Sigmoid colon (tissue), 6 donors: ENCODE measurements at regions not wholly inside any gene's neighbourhood (a gene's known extent, or its start where the extent isn't known, plus 50 kb on each side); places are given as distances from the start of the nearest gene placed in this dataset.
A peak's percentile ranks its signal among the peaks of the same experiment; 100 is the strongest.

Experiments
- DNase-seq: peaks from one replicate; pipeline ENCODE4 v3.0.0-alpha.2; 2019
- H3K27ac ChIP-seq, 4 donors: fragments of 200-600 bp; sonication (generic); one replicate each; pipeline ENCODE4 v1.5.1; 2016 to 2019; ENCODE audit warnings: mild to moderate bottlenecking in 1 of 4
- H3K27me3 ChIP-seq, 3 donors: fragments of 200-600 bp; sonication (generic); one replicate each; pipeline ENCODE4 v1.5.1; 2019; ENCODE audit warnings: mild to moderate bottlenecking in 1 of 3
- H3K36me3 ChIP-seq, 4 donors: fragments of 200-600 bp; sonication (generic); one replicate each; pipeline ENCODE4 v1.5.1; 2016 to 2019
- H3K4me1 ChIP-seq, 4 donors: fragments of 200-600 bp; sonication (generic); one replicate each; pipeline ENCODE4 v1.5.1; 2017 to 2019
- H3K4me3 ChIP-seq, 4 donors: fragments of 200-600 bp; sonication (generic); one replicate each; pipeline ENCODE4 v1.5.1; 2017 to 2019; ENCODE audit warnings: mild to moderate bottlenecking in 2 of 4, moderate library complexity in 1 of 4
- H3K9me3 ChIP-seq, 4 donors: fragments of 200-600 bp in 3 of 4; sonication (generic) in 3 of 4; one replicate each; pipeline versions ENCODE4 v1.5.1 to v1.6.1; 2013 to 2019
- EP300 ChIP-seq, 4 donors: sonication (generic); formaldehyde crosslinking; IDR thresholded peaks; one replicate each; pipeline ENCODE4 v1.6.1; 2017; ENCODE audit warnings: antibody characterized with exemption in 4 of 4
- POLR2A ChIP-seq, 2 donors: fragments of 450-650 bp; IDR thresholded peaks; one replicate each; pipeline ENCODE4 v1.6.1; 2016; ENCODE audit warnings: antibody characterized with exemption in 2 of 2, mild to moderate bottlenecking in 2 of 2, moderate library complexity in 2 of 2
- POLR2AphosphoS5 ChIP-seq, 4 donors: sonication (generic); formaldehyde crosslinking; IDR thresholded peaks; one replicate each; pipeline ENCODE4 v1.6.1; 2017; ENCODE audit warnings: antibody characterized with exemption in 4 of 4
- WGBS, 2 donors: extraction: QIAGEN DNeasy Blood & Tissue Kit; methylation state at CpG; one replicate each; pipeline ENCODE4 v1.1.7; 2013; 5-methylcytosine and 5-hydroxymethylcytosine counted together
- intact Hi-C: fragments of 100-400 bp; cut with DNase I; formaldehyde crosslinking; loops from one replicate; pipeline ENCODE4 v1.15.1; 2023
- TF ChIP-seq, protein P1 (sequence below), 4 experiments: fragments of 450-650 bp in 3 of 4; fragments of 200-600 bp in 1 of 4; IDR thresholded peaks; one replicate each; pipeline ENCODE4 v1.5.1; 2016 to 2019; ENCODE audit warnings: antibody characterized with exemption in 4 of 4, mild to moderate bottlenecking in 3 of 4, moderate library complexity in 2 of 4
- donor health status: healthy with polysubstance abuse.
- donor health status: healthy.

DNA sequence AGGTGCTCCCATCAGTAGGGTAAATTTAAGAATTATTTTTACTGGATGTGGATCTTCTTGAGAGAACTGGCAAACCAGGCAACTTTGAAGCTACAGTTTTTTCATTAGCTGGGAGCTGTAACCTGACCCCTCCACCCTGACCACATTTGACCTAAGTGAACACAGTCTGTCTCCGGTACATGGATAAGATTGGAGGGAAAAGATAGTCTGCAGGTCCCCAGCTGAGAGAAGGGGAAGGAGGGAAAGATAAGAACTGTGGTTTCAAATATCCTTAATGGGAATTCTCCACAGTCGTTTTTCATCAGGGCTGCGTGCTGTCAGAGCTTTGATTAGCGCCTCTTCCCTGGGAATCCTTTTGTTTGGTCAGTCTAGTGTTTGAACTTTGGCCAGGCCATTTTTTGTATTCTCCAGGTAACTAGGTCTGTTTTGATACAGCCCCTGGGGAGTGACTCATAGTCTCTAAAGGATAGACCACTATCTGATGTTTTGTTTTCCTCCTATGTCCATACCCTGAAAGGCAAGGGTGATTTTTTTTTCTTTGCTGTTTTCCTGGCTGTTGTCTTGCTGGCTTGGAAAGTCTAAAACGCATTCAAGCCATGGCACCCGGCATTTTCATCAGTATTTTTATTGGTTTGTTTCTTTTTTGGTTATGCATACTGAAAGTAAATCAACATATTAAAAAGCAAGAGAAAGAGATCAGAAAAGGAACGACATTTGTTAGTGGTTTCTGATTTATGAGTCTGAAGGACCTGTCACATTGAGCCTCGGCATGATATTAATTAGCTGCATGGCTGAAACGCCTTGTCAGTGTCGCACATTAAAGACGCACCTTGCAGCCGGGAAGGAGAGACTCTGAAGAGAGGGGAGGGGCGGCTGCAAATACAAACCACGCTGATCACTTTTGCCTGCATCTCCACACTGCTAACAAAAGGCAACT lies 183.4 kb upstream of the FN1 start:
- DNase-seq: no peak
- Histone ChIP-seq H3K36me3 (no peaks in the 10 kb centered on the region), H3K4me1 (peaks cover 0 to 35% (median 30%) of the 10 kb centered on the region in 4 donors), H3K27ac (peak overlapping the region in 3 of 4 donors; percentile 59 to 89 (median 86)), H3K9me3 (no peaks in the 10 kb centered on the region), H3K4me3 (peak overlapping the region in 2 of 4 donors; percentile 0 to 6), H3K27me3 (no peaks in the 10 kb centered on the region)
- TF ChIP-seq POLR2AphosphoS5 (IDR thresholded peaks at IDR 0.05) (peak in 1 of 4 donors; percentile 17), POLR2A (IDR thresholded peaks at IDR 0.05) (no peak)
- intact Hi-C loops: no loop called here
- 43 to 79% methylated on average over 14 of the region's 14 CpGs for WGBS, 2 donors

DNA sequence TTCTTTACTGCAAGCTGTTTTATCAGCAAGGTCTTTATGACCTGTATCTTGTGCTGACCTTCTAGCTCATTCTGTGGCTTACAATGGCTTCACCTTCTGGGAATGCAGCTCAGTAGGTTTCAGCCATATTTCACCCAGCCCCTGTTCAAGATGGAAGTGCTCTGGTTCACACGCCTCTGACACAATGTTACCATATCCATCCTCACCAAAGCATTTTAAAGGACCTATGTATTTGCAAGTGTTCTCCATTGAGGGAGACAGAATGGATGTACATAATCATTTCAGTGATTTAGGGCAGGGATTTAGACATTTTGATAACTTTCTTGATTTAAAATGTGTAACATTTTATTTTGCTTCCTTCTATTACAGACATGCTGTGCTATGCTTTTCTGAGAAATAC lies 182.3 kb upstream of the FN1 start:
- WGBS, 2 donors: 92 to 94% methylated on average over 1 of the region's 1 CpG

DNA sequence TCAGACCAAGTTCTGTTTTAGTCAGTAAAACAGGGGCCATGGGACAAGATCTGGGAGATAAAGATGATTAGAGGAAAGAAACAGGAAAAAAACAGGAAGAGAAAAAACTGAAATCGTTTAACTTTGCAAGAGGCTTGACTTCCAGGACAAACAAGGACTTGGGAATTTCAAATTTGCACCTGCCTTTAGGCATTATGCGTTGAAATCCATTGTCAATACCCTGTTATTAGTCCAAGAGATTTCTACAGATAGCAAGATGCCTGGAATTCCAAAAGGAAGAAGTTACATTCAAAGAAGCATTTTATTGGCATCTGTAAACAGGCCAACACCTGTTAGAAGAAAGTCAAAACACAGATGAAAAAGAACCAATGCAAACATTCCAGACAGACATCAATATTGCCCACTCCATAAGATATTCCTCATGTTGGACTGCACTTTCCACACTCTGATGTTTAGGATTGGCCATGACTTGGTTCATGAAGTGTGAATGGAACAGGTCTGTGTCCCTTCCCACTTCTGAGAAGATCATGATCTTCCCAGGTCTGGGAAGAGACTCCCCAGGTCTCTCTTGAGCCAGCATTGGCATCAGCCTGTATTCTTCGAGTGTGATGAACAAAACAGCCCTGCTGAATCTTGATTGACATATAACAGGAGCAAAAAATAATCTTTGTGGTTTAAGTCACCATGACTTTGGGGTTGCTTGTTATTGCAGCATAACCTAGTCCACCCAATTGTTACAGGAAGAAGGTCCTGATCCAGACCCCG lies 181.4 kb upstream of the FN1 start:
- WGBS, 2 donors: 77 to 79% methylated on average over 4 of the region's 4 CpGs
- Histone ChIP-seq H3K36me3 (no peaks in the 10 kb centered on the region), H3K9me3 (no peaks in the 10 kb centered on the region), H3K27me3 (no peaks in the 10 kb centered on the region), H3K4me1 (peaks cover 0 to 19% (median 13%) of the 10 kb centered on the region in 4 donors), H3K4me3 (no peak overlapping the region), H3K27ac (no peak overlapping the region)
- no peak for TF ChIP-seq EP300 (IDR thresholded peaks at IDR 0.05)
- TF ChIP-seq, protein P1, sequence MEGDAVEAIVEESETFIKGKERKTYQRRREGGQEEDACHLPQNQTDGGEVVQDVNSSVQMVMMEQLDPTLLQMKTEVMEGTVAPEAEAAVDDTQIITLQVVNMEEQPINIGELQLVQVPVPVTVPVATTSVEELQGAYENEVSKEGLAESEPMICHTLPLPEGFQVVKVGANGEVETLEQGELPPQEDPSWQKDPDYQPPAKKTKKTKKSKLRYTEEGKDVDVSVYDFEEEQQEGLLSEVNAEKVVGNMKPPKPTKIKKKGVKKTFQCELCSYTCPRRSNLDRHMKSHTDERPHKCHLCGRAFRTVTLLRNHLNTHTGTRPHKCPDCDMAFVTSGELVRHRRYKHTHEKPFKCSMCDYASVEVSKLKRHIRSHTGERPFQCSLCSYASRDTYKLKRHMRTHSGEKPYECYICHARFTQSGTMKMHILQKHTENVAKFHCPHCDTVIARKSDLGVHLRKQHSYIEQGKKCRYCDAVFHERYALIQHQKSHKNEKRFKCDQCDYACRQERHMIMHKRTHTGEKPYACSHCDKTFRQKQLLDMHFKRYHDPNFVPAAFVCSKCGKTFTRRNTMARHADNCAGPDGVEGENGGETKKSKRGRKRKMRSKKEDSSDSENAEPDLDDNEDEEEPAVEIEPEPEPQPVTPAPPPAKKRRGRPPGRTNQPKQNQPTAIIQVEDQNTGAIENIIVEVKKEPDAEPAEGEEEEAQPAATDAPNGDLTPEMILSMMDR (IDR thresholded peaks at IDR 0.05): no peak
- no peak for DNase-seq
- intact Hi-C loops: no loop called here

More for the DNA sequence above, 182.3 kb upstream of the FN1 start:
- Histone ChIP-seq H3K9me3 (no peaks in the 10 kb centered on the region), H3K27me3 (no peaks in the 10 kb centered on the region), H3K4me1 (peaks cover 0 to 23% (median 19%) of the 10 kb centered on the region in 4 donors), H3K4me3 (no peak overlapping the region), H3K27ac (no peak overlapping the region), H3K36me3 (no peaks in the 10 kb centered on the region)
- intact Hi-C loops: no loop called here
- TF ChIP-seq, protein P1 (IDR thresholded peaks at IDR 0.05): no peak
- TF ChIP-seq POLR2AphosphoS5 (IDR thresholded peaks at IDR 0.05) (no peak), POLR2A (IDR thresholded peaks at IDR 0.05) (no peak), EP300 (IDR thresholded peaks at IDR 0.05) (no peak)
- no peak for DNase-seq

DNA sequence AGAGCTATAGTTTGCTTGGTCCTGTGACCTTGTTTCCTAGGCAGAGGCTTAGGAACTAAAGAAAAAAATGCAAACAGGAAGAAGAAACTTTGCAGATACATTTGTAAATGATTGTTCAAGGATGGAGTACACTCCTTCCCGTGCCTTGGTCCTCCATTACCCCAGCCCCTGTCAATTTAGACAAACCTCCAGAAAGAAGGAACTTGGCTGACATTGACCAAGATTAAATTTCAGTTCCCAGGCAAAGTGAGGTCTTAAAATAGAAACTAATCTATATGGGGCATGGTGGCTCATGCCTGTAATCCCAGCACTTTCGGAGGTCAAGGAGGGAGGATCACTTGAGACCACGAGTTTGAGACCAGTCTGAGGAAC lies 179.9 kb upstream of the FN1 start:
- WGBS, 2 donors: 64 to 71% methylated on average over 3 of the region's 3 CpGs
- Histone ChIP-seq H3K9me3 (no peaks in the 10 kb centered on the region), H3K4me1 (peaks cover 0 to 19% (median 12%) of the 10 kb centered on the region in 4 donors), H3K27ac (no peak overlapping the region), H3K36me3 (no peaks in the 10 kb centered on the region), H3K27me3 (no peaks in the 10 kb centered on the region), H3K4me3 (no peak overlapping the region)
- intact Hi-C loops: no loop called here
- TF ChIP-seq, protein P1 (IDR thresholded peaks at IDR 0.05): no peak
- no peak for TF ChIP-seq EP300 (IDR thresholded peaks at IDR 0.05)
- TF ChIP-seq POLR2AphosphoS5 (IDR thresholded peaks at IDR 0.05): no peak
- TF ChIP-seq POLR2A (IDR thresholded peaks at IDR 0.05): no peak
- no peak for DNase-seq
